Stomach (tissue), 8 donors: ENCODE measurements at regions not wholly inside any gene's neighbourhood (a gene's known extent, or its start where the extent isn't known, plus 50 kb on each side); places are given as distances from the start of the nearest gene placed in this dataset.

Experiments
- DNase-seq, 2 donors: peaks; one replicate each; pipeline versions ENCODE4 v3.0.0 to v3.0.0-alpha.2; 2013 to 2019
- H3K27ac ChIP-seq, 5 donors: fragments of 200-600 bp in 4 of 5; sonication (generic) in 4 of 5; one replicate each; pipeline ENCODE4 v1.5.1; 2013 to 2019; ENCODE audit warnings: mild to moderate bottlenecking in 1 of 5, moderate library complexity in 1 of 5
- H3K27me3 ChIP-seq, 3 donors: fragments of 200-600 bp; sonication (generic); one replicate each; pipeline ENCODE4 v1.5.1; 2017 to 2019; ENCODE audit warnings: mixed run types in 1 of 3
- H3K36me3 ChIP-seq, 4 donors: fragments of 200-600 bp; sonication (generic); 1 replicate in 3 of 4; 2 replicates in 1 of 4; pipeline ENCODE4 v1.5.1; 2016 to 2019
- H3K4me1 ChIP-seq, 4 donors: fragments of 200-600 bp; sonication (generic); one replicate each; pipeline ENCODE4 v1.5.1; 2016 to 2019
- H3K4me3 ChIP-seq, 4 donors: fragments of 200-600 bp; sonication (generic) in 3 of 4; one replicate each; pipeline ENCODE4 v1.5.1; 2016 to 2019; ENCODE audit warnings: mild to moderate bottlenecking in 1 of 4
- H3K9me3 ChIP-seq, 4 donors: fragments of 200-600 bp; sonication (generic); one replicate each; pipeline ENCODE4 v1.5.1; 2016 to 2019
- EP300 ChIP-seq: sonication (generic); formaldehyde crosslinking; IDR thresholded peaks from one replicate; pipeline ENCODE4 v1.6.1; 2017; ENCODE audit warnings: antibody characterized with exemption
- POLR2A ChIP-seq, 4 donors: fragments of 450-650 bp; IDR thresholded peaks; one replicate each; pipeline ENCODE4 v1.6.1; 2016; ENCODE audit warnings: antibody characterized with exemption in 4 of 4, control low read depth in 2 of 4, mild to moderate bottlenecking in 1 of 4, moderate library complexity in 1 of 4
- POLR2AphosphoS5 ChIP-seq, 3 donors: sonication (generic); formaldehyde crosslinking; IDR thresholded peaks; one replicate each; pipeline ENCODE4 v1.6.1; 2016; ENCODE audit warnings: antibody characterized with exemption in 3 of 3
- WGBS, 5 donors: extraction: QIAGEN DNeasy Blood & Tissue Kit in 3 of 5; methylation state at CpG; one replicate each; pipeline versions ENCODE4 v1.1.5 to v1.1.7; 2013 to 2018; 5-methylcytosine and 5-hydroxymethylcytosine counted together
- intact Hi-C: fragments of 100-400 bp; cut with DNase I; formaldehyde crosslinking; loops from one replicate; pipeline ENCODE4 v1.15.1; 2023; ENCODE audit warnings: low total_unique reads
- TF ChIP-seq, protein P1 (sequence below), 7 experiments: fragments of 450-650 bp in 4 of 7; fragments of 200-600 bp in 3 of 7; sonication (generic) in 3 of 7; IDR thresholded peaks; one replicate each; pipeline ENCODE4 v1.5.1; 2016 to 2019; ENCODE audit warnings: antibody characterized with exemption in 7 of 7, control low read depth in 2 of 7, mild to moderate bottlenecking in 1 of 7
- donor health status: healthy with polysubstance abuse.
- donor health status: Bipolar disorder and iron deficiency.
- donor health status: healthy.

DNA sequence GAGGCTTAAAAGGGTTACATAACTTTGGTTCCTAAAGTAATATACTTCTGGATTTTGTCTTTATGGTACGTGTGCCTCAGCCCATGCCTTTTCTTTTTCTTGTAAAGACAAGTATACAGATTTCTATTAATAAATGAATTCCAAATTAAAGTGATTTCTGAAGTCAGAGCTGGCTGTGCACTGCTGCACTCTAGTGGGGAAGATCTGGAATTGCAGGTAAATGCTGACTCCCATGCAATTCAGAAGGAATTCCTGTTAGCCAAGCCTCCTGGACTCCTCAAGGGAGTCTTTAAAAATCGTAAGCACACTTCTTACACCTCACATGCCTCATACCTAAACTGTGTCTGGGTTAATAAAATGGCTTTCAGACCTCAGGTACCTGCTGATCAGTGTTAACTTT lies 118.4 kb upstream of the SLC7A1 start:
- intact Hi-C loops, result loop anchor here (10.0 kb wide), 1 partner anchor 209 kb away; no protein-coding TSS in a partner anchor
- Histone ChIP-seq H3K4me1 (no peaks in the 10 kb centered on the region), H3K9me3 (peaks cover 0 to 10% (median 8%) of the 10 kb centered on the region in 4 donors), H3K27ac (no peak overlapping the region), H3K27me3 (no peaks in the 10 kb centered on the region), H3K36me3 (no peaks in the 10 kb centered on the region), H3K4me3 (no peak overlapping the region)
- TF ChIP-seq, protein P1, sequence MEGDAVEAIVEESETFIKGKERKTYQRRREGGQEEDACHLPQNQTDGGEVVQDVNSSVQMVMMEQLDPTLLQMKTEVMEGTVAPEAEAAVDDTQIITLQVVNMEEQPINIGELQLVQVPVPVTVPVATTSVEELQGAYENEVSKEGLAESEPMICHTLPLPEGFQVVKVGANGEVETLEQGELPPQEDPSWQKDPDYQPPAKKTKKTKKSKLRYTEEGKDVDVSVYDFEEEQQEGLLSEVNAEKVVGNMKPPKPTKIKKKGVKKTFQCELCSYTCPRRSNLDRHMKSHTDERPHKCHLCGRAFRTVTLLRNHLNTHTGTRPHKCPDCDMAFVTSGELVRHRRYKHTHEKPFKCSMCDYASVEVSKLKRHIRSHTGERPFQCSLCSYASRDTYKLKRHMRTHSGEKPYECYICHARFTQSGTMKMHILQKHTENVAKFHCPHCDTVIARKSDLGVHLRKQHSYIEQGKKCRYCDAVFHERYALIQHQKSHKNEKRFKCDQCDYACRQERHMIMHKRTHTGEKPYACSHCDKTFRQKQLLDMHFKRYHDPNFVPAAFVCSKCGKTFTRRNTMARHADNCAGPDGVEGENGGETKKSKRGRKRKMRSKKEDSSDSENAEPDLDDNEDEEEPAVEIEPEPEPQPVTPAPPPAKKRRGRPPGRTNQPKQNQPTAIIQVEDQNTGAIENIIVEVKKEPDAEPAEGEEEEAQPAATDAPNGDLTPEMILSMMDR (IDR thresholded peaks at IDR 0.05), result peak in 4 of 7 experiments; percentile 11 to 39 (median 25)
- TF ChIP-seq EP300 (no peak), POLR2A (IDR thresholded peaks at IDR 0.05) (no peak), POLR2AphosphoS5 (IDR thresholded peaks at IDR 0.05) (no peak)
- no peak for DNase-seq
- WGBS, 5 donors, result 57 to 65% (median 62%) methylated on average over 2 of the region's 2 CpGs

GRCh38 chr13:29711776-29712175 lies 116.3 kb upstream of the SLC7A1 start:
- intact Hi-C loops, result loop anchor here (10.0 kb wide), 1 partner anchor 207 kb away; no protein-coding TSS in a partner anchor
- Histone ChIP-seq H3K9me3 (peaks cover 0 to 10% (median 8%) of the 10 kb centered on the region in 4 donors), H3K4me3 (no peak overlapping the region), H3K27ac (no peak overlapping the region), H3K27me3 (no peaks in the 10 kb centered on the region), H3K4me1 (no peaks in the 10 kb centered on the region), H3K36me3 (no peaks in the 10 kb centered on the region)
- no peak for DNase-seq
- TF ChIP-seq, protein P1 (IDR thresholded peaks at IDR 0.05), result no peak
- TF ChIP-seq EP300 (no peak), POLR2A (IDR thresholded peaks at IDR 0.05) (no peak), POLR2AphosphoS5 (IDR thresholded peaks at IDR 0.05) (no peak)
- 59 to 73% (median 71%) methylated on average over 4 of the region's 4 CpGs for WGBS, 5 donors

GRCh38 chr13:29710511-29710910 lies 115.0 kb upstream of the SLC7A1 start:
- no peaks in the 10 kb centered on the region for H3K4me1 ChIP-seq
- H3K36me3 ChIP-seq, result no peaks in the 10 kb centered on the region
- WGBS, 5 donors, result 86 to 97% (median 88%) methylated on average over 1 of the region's 1 CpG
- TF ChIP-seq POLR2AphosphoS5 (IDR thresholded peaks at IDR 0.05) (no peak), POLR2A (IDR thresholded peaks at IDR 0.05) (no peak), EP300 (no peak)
- TF ChIP-seq, protein P1 (IDR thresholded peaks at IDR 0.05), result no peak
- intact Hi-C loops, result loop anchor here (10.0 kb wide), 1 partner anchor 206 kb away; no protein-coding TSS in a partner anchor
- H3K4me3 ChIP-seq, result no peak overlapping the region
- no peaks in the 10 kb centered on the region for H3K27me3 ChIP-seq
- H3K9me3 ChIP-seq, result peaks cover 0 to 10% (median 8%) of the 10 kb centered on the region in 4 donors
- DNase-seq, result no peak
- no peak overlapping the region for H3K27ac ChIP-seq

- H3K4me3 ChIP-seq, result no peak overlapping the region
- 44 to 56% (median 46%) methylated on average over 14 of the region's 14 CpGs for WGBS, 5 donors
- H3K9me3 ChIP-seq, result peaks cover 0 to 9% (median 8%) of the 10 kb centered on the region in 4 donors
- no peaks in the 10 kb centered on the region for H3K27me3 ChIP-seq
- no peak for DNase-seq
- H3K27ac ChIP-seq, result no peak overlapping the region
- H3K4me1 ChIP-seq, result no peaks in the 10 kb centered on the region
- intact Hi-C loops, result loop anchor here (10.0 kb wide), 1 partner anchor 205 kb away; no protein-coding TSS in a partner anchor
- H3K36me3 ChIP-seq, result no peaks in the 10 kb centered on the region
- TF ChIP-seq, protein P1 (IDR thresholded peaks at IDR 0.05), result no peak
- TF ChIP-seq EP300 (no peak), POLR2A (IDR thresholded peaks at IDR 0.05) (no peak), POLR2AphosphoS5 (IDR thresholded peaks at IDR 0.05) (no peak)
Measured at GRCh38 chr13:29709407-29710069, 114.0 kb upstream of the SLC7A1 start.
